GM19238 (cell line): ENCODE measurements at regions not wholly inside any gene's neighbourhood (a gene's known extent, or its start where the extent isn't known, plus 50 kb on each side); places are given as distances from the start of the nearest gene placed in this dataset.
"Not testable (repeated sequence)": the region's sequence is repeated elsewhere in the genome, so short reads cannot be mapped to it uniquely, and the experiment has no call there.

Experiments used
- DNase-seq: peaks from one replicate; pipeline ENCODE4 v3.0.0; 2011; ENCODE audit warnings: low spot score; ENCODE audit not compliant: insufficient read length

DNA sequence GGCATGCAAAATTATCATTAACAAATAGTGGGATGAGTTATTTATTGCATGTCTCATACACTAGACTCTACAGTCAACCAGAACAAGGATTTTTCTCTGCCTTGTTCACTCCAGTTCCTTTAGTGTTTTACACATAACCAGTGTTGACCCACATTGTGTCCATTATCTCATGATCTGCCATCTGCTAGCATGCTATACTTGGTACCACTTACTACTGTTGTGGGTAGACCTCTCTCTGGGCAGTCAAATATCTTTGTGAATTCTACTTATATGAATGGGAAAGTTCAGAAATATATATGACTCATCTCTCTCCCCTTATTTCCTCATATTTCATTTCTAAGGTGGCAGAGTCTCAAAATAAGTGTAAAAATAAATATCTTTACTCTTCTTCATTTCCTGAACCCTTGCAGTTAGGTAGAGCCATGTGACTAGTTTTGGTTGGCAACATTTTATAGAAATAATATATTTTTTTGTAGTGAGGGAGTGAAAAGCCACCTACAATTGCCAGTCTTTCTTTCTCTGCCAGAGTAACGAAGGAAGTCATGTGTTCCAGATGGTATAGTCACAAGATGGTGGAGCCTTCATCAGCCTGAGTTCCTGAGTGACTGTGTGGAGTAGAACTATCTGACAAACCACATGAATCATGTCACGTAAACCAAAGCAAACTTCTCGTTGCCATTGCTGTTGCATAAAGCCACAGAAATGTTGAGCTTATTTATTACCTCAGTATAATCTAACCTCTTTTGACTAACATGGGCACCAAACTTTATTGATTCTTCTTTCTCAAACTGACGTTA lies 704.0 kb downstream of the RNF144A start:
- DNase-seq, result no peak

- DNase-seq, result no peak
Measured at GRCh38 chr2:7625392-7626138, 708.4 kb downstream of the RNF144A start.

DNA sequence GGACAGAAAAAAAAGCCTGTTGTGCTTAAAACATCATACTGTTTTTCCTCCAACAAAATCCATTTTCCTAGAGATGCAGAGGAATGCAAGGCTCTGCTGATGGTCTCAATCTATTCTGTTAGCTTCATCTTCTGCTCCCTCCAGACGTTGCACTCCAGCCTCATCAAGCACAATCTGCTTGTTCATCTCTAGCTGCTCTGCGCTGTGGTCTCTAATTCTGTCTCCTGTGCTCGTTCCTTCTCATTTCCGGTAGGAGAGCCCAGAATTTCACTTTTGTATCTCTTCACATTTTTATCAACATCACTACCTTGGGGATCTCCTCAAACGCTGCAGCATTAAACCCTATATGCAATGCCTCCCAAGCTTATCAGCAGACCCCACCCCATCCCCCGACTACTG lies 708.9 kb downstream of the RNF144A start:
- DNase-seq, result no peak

DNA sequence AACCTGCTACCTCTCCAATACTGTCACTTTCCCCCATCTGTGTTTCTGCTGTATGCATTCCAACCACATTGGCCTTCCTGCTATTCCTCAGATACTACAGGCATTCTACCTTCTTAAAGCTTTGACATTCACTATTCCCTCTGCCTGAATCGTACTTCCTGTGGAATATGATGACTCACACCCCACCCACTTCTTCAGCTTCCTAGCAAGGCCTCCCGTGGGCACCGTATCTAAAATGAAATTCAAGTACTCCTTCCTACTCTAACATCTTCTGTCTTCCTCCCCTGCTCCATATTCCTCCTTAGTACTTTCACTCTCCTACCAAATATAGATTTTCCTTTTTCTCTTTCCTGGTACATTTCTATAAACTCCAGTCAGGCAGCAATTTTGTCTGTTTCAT lies 710.4 kb downstream of the RNF144A start:
- no peak for DNase-seq

- no peak for DNase-seq
Measured at GRCh38 chr2:7632420-7632819, 715.2 kb downstream of the RNF144A start.

DNA sequence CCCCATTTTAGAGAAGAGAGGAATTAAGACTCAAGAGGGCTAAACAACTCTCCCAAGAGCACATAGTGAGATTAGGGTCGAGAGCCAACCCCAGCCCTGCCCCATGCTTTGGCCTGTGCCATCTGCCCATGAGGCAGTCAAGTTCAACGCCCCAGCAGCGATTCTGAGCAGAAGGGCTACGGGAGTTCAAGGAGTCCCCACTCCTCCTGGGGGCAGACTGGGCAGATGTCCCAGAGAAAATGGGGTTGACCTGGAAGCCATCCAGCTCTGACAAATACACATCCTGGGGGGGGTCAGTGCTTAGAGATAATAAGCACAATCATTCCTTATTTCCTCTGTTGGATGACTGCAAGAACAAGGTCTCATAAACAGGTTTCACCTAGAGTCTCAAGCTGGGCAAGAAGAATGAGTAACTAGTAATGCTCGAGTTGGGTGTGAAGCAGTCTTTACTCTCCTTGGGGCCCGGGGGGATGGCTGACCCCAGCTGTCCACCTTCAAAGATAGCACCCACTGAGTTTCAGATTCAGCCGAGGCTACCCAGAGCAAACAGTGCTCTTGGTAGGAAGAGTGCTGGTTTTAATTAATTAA lies 716.4 kb downstream of the RNF144A start:
- DNase-seq, result no peak

DNA sequence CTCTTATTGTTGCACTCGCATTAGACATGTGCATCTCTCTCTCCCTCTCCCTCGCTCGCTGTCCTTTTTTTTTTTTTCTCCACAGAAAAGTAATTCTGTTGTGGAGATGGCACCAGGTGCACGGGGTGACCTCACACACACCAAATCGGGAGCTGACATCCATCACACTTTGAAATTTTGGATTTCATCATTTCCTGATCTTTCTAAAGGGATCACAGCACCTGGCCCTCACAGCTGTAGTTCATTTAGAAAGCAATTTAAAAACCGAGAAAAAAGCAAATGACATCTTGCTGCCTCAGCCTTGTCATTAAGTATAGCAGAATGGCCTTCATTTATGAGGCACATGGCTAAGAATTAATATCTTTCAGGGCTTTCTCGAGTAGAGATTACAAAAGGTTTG lies 717.2 kb downstream of the RNF144A start:
- no peak for DNase-seq

DNA sequence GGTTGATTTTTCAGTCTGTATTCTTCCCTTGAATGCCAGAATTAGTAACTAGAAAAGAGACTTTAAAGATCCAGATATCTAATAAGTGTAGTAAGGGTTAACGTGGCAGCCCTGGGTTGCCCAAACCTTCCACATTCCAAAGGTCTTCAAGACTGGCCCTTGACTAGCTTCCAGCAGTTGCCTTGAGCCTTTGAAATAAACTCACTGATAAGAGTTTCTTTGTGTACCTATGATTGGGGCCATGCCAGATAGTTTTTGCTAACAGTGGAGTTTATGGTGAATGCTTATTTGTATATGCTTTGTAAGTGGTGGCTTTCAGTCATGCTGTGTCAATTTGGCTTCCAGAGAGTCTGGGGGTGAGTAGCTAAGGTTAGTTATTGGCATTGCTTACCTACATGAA lies 722.3 kb downstream of the RNF144A start:
- no peak for DNase-seq

- not testable (repeated sequence) for DNase-seq
Measured at GRCh38 chr2:7641272-7641671, 724.1 kb downstream of the RNF144A start.

DNA sequence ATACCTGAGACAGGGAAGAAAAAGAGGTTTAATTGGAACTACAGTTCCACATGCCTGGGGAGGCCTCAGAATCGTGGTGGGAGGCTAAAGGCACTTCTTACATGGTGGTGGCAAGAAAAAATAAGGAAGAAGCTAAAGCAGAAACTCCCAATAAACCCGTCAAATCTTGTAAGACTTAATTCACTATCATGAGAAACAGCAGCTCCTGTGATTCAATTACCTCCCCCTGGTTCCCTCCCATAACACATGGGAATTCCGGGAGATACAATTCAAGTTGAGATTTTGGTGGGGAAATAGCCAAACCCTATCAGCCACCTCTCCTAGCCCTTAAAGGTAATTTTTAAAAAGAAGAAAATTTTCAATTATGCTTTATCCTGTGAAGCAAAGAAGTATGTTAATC lies 728.8 kb downstream of the RNF144A start:
- no peak for DNase-seq

DNA sequence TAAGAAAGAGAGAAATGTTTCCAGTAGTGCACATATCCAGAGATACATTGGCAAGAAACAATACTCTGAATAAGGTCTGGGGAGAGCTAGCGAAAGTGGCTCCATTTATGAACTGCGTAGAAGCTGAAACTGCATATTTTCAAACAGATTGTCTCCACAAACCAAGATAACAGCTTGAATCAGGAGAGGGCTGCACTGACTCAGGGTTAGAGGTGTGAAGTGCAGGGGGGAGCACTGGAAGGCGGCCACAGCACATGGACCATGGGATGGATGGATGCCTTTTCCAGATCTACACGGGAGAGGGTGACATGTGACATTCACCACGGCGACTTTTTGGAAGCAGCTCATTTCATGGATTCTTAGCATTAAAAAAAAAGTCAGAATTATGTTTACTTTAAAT lies 729.4 kb downstream of the RNF144A start:
- DNase-seq, result no peak

DNA sequence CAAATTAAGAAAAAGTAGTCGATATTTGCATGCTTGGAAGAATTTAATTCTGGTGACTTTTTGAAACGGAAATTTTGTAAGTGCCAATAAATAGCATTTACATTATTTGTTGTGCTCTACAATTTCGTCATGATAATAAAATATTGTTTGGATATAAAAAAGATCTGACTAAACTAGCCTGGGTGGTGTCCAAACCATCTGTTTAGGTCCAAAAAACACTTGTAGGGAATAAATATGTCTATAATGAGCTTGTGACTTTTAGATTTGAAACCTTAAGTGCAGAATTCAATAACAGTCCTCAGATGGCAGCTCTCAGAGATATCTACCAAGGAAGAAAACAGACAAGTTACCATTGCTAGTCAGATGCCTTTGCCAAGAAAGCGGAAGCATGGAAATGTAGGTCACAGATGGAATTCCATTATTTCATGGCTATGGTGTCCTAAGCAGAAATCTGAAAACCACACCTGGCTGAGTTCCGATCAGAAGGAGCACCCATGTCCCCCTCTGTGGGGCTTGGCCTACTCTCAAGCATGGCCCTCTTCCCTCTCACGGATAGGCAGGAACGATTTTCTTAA lies 731.1 kb downstream of the RNF144A start:
- DNase-seq, result no peak

- DNase-seq, result no peak
Measured at GRCh38 chr2:7649461-7650228, 732.4 kb downstream of the RNF144A start.

GRCh38 chr2:7653617-7654016 lies 736.4 kb downstream of the RNF144A start:
- no peak for DNase-seq

DNA sequence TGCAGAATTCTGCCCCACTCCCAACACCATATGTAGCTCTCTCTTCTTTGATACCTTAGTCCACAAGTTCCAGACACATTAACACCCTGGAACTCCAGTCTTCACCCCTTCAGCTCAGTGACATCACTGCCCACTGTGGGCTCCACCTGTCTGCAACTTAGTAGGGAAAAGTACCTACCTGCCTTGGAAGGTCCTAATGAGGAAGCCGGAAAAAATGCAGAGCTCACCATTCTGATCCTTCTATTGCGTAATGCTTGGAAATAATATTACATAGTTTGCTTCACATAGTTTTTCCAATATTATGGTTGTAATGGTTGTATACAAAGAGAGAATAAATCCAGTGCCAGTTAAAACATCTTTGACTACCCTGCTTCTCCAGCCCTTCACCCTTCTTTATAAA lies 738.4 kb downstream of the RNF144A start:
- DNase-seq, result no peak

DNA sequence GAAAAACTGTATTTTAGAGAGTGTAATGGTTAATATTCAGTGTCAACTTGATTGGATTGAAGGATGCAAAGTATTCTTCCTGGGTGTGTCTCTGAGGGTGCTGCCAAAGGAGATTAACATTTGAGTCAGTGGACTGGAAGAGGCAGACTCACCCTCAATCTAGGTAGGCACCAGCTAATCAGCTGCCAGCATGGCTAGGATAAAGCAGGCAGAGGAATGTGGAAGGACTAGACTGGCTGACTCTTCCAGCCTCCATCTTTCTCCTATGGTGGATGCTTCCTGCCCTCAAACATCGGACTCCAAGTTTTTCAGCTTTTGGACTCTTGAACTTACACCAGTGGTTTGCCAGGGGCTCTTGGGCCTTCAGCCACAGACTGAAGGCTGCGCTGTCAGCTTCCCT lies 740.3 kb downstream of the RNF144A start:
- DNase-seq, result not testable (repeated sequence)

- no peak for DNase-seq
Measured at GRCh38 chr2:7658486-7658885, 741.3 kb downstream of the RNF144A start.

GRCh38 chr2:7660816-7661215 lies 743.6 kb downstream of the RNF144A start:
- no peak for DNase-seq

GRCh38 chr2:7661502-7661901 lies 744.3 kb downstream of the RNF144A start:
- DNase-seq, result no peak

- no peak for DNase-seq
Measured at GRCh38 chr2:7665880-7666279, 748.7 kb downstream of the RNF144A start.

DNA sequence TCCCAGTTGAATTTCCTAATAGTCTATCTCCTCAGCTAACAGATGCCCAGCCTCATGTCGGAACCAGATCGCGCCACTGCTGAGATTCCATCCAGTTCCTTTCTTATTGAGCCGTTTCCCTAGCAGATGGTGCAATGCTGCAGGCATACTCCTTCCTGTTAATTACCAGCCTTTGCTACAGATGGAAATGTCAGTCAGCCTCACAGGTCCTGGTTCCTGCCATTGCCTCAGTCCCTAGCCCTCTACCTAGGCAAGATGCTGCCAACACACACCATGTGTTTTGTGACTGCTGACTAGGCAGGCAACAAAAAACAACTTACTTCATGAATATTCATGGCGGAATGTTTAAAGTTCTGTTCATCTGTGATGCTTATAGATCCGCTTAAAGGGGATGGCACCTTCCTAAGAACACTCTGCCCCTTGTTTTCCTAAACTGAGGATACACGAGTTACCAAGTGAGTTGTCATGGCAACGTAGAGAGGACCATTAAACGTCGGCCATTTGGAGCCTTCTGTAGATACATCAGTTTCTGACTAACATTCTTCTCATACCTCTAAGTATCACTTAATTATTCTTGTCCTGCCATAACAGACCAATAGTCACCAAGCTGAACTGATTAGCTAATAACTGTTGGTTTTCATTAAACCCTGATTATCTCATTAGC lies 749.5 kb downstream of the RNF144A start:
- DNase-seq, result no peak
